ENCODE measurements at regions not wholly inside any gene's neighbourhood (a gene's known extent, or its start where the extent isn't known, plus 50 kb on each side); places are given as distances from the start of the nearest gene placed in this dataset.
A peak's percentile ranks its signal among the peaks of the same experiment; 100 is the strongest.

- Histone ChIP-seq H3K27ac (no peak overlapping the region), H2AFZ (replicated peaks) (no peak overlapping the region), H3K4me2 (no peak overlapping the region), H3K4me1 (no peaks in the 10 kb centered on the region), H3K9me3 (ENCODE audit: low read depth) (no peaks in the 10 kb centered on the region), H4K20me1 (ENCODE audit: low read depth) (no peaks in the 10 kb centered on the region), H3K79me2 (ENCODE audit: low read depth) (no peaks in the 10 kb centered on the region), H3K4me3 (no peak overlapping the region), H3K27me3 (peaks cover 26% of the 10 kb centered on the region), H3K9ac (no peak overlapping the region), H3K36me3 (no peaks in the 10 kb centered on the region), H3F3A (ENCODE audit: low read depth) (no peaks in the 10 kb centered on the region)
- no peak overlapping the region for H3K4me3 Mint-ChIP-seq
- H3K27ac Mint-ChIP-seq, result no peak overlapping the region
- no peaks in the 10 kb centered on the region for H3K9me3 Mint-ChIP-seq
- TF ChIP-seq EZH2phosphoT487 (IDR thresholded peaks at IDR 0.05), result no peak
- TF ChIP-seq CTCF (IDR thresholded peaks at IDR 0.05), result no peak
- no peak for TF ChIP-seq EZH2 (IDR thresholded peaks at IDR 0.05)
- no peak for DNase-seq (ENCODE audit: low spot score)
- peaks cover 2% of the 10 kb centered on the region for H3K27me3 Mint-ChIP-seq (ENCODE audit: insufficient read depth, low read depth)
- H3K4me1 Mint-ChIP-seq, result no peaks in the 10 kb centered on the region
- no peaks in the 10 kb centered on the region for H3K36me3 Mint-ChIP-seq
Measured at GRCh38 chr3:159273070-159273469, 471.2 kb downstream of the MFSD1 start.

GRCh38 chr3:159273608-159274007 lies 471.8 kb downstream of the MFSD1 start:
- H3K9ac ChIP-seq, result no peak overlapping the region
- peaks cover 26% of the 10 kb centered on the region for H3K27me3 ChIP-seq
- H3K27ac ChIP-seq, result no peak overlapping the region
- Mint-ChIP-seq H3K4me3 (no peak overlapping the region), H3K9me3 (no peaks in the 10 kb centered on the region), H3K27ac (no peak overlapping the region), H3K36me3 (no peaks in the 10 kb centered on the region), H3K27me3 (ENCODE audit: insufficient read depth, low read depth) (peaks cover 2% of the 10 kb centered on the region), H3K4me1 (no peaks in the 10 kb centered on the region)
- no peak overlapping the region for H3K4me3 ChIP-seq
- no peaks in the 10 kb centered on the region for H4K20me1 ChIP-seq (ENCODE audit: low read depth)
- H3K4me2 ChIP-seq, result no peak overlapping the region
- no peaks in the 10 kb centered on the region for H3K36me3 ChIP-seq
- no peaks in the 10 kb centered on the region for H3K4me1 ChIP-seq
- H3K9me3 ChIP-seq (ENCODE audit: low read depth), result no peaks in the 10 kb centered on the region
- no peak for TF ChIP-seq EZH2 (IDR thresholded peaks at IDR 0.05)
- TF ChIP-seq CTCF (IDR thresholded peaks at IDR 0.05), result no peak
- TF ChIP-seq EZH2phosphoT487 (IDR thresholded peaks at IDR 0.05), result no peak
- no peaks in the 10 kb centered on the region for H3K79me2 ChIP-seq (ENCODE audit: low read depth)
- DNase-seq (ENCODE audit: low spot score), result peak; percentile 81
- no peaks in the 10 kb centered on the region for H3F3A ChIP-seq (ENCODE audit: low read depth)
- no peak overlapping the region for H2AFZ ChIP-seq (replicated peaks)

GRCh38 chr3:159275741-159276140 lies 473.9 kb downstream of the MFSD1 start:
- Histone ChIP-seq H2AFZ (replicated peaks) (no peak overlapping the region), H4K20me1 (ENCODE audit: low read depth) (no peaks in the 10 kb centered on the region), H3K27me3 (peaks cover 26% of the 10 kb centered on the region), H3K4me2 (no peak overlapping the region), H3F3A (ENCODE audit: low read depth) (no peaks in the 10 kb centered on the region), H3K4me1 (no peaks in the 10 kb centered on the region), H3K9ac (no peak overlapping the region), H3K27ac (no peak overlapping the region), H3K36me3 (no peaks in the 10 kb centered on the region), H3K9me3 (ENCODE audit: low read depth) (no peaks in the 10 kb centered on the region), H3K4me3 (no peak overlapping the region), H3K79me2 (ENCODE audit: low read depth) (no peaks in the 10 kb centered on the region)
- no peak overlapping the region for H3K4me3 Mint-ChIP-seq
- H3K36me3 Mint-ChIP-seq, result no peaks in the 10 kb centered on the region
- no peaks in the 10 kb centered on the region for H3K9me3 Mint-ChIP-seq
- H3K4me1 Mint-ChIP-seq, result no peaks in the 10 kb centered on the region
- H3K27ac Mint-ChIP-seq, result no peak overlapping the region
- DNase-seq (ENCODE audit: low spot score), result no peak
- no peak for TF ChIP-seq CTCF (IDR thresholded peaks at IDR 0.05)
- no peak for TF ChIP-seq EZH2phosphoT487 (IDR thresholded peaks at IDR 0.05)
- no peak for TF ChIP-seq EZH2 (IDR thresholded peaks at IDR 0.05)
- peaks cover 2% of the 10 kb centered on the region for H3K27me3 Mint-ChIP-seq (ENCODE audit: insufficient read depth, low read depth)
